NCI-H82 (cell line): ENCODE measurements at regions not wholly inside any gene's neighbourhood (a gene's known extent, or its start where the extent isn't known, plus 50 kb on each side); places are given as distances from the start of the nearest gene placed in this dataset.
"Not testable (repeated sequence)": the region's sequence is repeated elsewhere in the genome, so short reads cannot be mapped to it uniquely, and the experiment has no call there.

ENCODE experiments used
- DNase-seq: peaks from one replicate; lab custom pipeline; 2025; lab: John Stamatoyannopoulos, UW

DNA sequence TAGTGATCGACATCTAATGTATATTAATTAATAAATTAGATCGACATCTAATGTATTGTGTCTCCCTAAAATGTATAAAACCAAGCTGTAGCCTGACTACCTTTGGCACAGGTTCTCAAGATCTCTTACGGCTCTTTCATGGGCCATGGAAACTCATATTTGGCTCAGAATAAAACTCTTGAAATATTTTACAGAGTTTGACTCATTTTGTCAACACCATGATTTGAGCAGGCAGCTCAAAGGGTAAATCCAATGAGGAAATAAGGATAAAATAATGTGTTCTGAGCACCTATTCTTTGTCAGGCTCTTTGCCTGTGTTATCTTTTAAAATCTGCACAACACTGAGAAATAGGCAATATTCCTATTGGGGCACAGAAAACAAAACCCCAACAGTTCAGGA is 223.4 kb upstream of the DUSP10 start:
- no peak for DNase-seq

GRCh38 chr1:221963742-221964141 is 221.9 kb upstream of the DUSP10 start:
- no peak for DNase-seq

GRCh38 chr1:221962385-221962784 is 220.5 kb upstream of the DUSP10 start:
- no peak for DNase-seq

DNA sequence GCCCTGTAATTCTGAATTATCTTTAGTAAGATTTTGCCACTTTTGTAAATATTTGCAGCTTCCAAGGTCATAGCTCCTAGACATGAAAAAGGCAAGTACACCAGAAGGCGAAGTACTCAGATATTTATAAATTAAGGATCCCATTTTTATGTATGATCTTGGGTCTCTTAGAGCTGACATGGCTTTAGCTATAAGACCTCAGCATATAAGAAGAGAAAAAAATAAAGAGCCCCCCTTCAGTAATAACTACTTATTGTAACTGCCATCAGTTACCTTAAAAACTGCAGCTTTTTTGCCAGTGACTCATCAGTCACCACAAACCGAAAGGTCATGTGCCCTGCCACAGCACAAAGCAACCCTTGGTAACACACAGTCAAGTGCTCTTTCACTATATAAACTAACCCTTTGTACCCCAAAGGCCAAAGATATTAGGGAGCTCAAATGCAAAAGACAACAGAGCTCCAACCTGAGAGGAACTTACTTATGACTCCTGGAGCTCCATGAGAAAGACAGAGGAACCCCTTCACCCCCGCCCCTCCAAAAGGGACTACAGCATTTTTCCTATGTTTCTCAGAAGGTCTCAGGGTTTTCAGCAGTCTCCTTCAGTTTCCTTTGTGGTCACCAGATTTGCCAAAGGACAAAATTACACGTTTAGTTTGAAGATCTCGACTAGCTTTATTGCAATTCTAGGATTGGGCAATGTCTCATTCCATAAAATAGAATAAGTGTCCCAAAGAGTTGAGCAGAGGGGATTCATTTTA is 219.8 kb upstream of the DUSP10 start:
- DNase-seq: no peak

- DNase-seq: not testable (repeated sequence)
Observed at GRCh38 chr1:221958161-221958562, 216.3 kb upstream of the DUSP10 start.

DNA sequence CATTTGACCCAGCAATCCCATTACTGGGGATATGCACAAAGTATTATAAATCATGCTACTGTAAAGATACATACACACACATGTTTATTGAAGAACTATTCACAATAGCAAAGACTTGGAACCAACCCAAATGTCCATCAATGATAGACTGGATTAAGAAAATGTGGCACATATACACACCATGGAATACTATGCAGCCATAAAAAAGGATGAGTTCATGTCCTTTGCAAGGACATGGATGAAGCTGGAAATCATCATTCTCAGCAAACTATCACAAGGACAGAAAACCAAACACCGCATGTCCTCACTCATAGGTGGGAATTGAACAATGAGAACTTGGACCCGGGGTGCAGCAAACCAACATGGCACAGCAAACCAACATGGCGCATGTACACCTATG is 215.5 kb upstream of the DUSP10 start:
- not testable (repeated sequence) for DNase-seq

GRCh38 chr1:221949996-221950395 is 208.1 kb upstream of the DUSP10 start:
- DNase-seq: no peak

DNA sequence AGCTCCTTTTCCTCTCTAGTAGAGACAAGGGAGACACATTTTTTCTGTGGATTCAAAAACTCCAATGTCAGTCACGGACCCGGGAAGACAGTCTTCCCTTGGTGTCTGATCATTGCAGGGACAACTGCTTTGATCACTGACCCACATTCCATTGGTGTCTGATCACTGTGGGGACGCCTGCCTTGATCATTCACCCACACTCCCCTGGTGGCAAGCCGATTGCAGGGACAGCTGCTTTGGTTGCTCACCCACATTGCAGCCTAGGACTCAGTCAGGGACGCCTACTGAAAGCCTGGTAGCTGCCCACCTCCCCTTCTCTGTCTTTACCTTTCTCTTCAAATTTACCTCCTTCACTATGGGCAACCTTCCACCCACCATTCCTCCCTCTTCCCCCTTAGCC is 206.6 kb upstream of the DUSP10 start:
- DNase-seq: no peak

- peak; percentile 31 for DNase-seq
Observed at GRCh38 chr1:221947731-221948130, 205.8 kb upstream of the DUSP10 start.

DNA sequence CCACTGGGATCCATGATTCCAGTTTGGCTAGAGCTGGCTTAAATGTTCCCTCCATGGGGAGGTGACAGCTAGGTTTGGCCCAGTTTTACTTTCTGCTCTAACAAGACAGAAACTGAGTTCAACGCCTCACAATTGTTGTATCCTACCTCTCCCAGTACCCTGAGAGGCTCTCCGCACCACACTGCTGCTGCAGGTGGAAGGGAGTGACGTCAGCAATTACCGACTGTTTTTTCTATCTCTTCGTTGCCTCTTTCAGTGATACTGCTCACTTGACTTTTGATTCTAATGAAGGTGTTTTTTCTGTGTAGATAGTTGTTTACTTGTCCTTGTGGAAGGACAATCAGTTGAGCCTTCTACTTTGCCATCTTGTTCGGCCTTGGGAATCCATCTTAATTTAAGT is 204.9 kb upstream of the DUSP10 start:
- DNase-seq: no peak

DNA sequence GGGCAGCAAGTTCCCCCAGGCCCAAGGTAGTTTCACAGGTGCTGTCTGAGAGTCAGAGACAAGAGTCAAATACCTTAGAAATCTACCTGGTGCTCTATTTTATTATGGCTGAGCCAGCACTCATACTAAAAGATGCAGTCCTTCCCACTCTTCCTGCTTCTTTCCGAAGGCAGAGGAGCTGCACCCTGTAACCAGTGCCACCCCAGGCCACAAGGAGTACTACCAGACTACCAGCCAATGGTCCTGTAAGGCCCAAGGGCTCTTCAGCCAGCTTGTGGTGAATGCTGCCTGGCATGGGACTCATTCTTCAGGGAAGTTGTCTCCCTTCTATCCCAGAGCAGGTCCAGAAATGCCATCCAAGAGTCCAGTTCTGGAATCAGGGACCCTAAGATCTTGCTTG is 203.8 kb upstream of the DUSP10 start:
- no peak for DNase-seq

- no peak for DNase-seq
Observed at GRCh38 chr1:221944247-221944870, 202.5 kb upstream of the DUSP10 start.

GRCh38 chr1:221940631-221941030 is 198.7 kb upstream of the DUSP10 start:
- no peak for DNase-seq

DNA sequence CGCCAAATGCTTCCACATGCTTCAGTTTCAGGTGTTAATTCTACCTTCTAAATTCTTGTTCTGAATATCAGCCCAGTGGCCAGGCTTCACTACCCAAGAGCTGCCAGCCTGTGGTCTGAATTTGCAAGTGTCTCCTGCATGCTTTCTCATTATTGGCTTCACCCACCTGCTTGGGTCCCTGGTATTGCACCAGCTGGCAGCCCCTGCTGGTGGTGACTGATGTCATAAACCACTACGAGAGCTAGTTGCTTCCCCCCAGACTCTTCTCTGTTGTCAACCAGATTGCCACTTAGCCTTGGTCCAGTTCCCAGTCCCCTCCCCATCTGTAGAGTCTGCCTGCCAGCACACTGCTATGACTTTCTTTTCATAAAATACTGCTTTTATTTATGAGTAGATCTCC is 197.7 kb upstream of the DUSP10 start:
- DNase-seq: peak; percentile 52

DNA sequence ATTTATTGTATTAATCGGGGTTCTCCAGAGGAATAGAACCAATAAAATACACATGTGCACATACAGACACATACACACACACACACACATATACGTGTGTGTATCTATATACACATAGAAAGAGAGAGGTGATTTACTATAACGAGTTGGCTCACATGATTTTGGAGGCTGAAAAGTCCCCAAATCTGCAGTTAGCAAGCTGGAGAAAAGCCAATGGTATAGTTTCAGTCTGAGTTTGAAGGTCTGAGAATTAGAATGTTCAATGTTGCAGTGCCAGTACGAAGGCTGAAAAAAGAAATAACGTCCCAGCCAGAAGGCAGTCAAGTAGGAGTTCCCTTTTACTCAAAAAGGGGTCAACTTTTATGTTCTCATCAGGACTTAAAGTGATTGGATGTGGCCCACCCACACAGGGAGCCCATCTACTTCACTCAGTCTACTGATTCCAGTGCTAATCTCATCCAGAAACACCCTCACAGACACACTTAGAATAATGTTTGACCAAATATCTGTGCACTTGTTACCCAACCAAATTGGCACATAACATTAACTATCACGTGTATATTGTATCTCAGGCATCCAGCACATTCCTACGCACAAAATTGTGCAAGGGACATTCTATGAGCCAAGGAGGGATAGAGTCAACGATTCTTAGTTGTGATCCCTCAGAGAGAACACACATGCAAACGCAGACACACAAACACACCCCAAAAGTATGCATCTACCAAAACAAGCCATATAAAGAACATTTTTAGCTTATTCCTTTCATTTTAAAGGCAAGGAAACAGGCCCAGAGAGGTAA is 195.5 kb upstream of the DUSP10 start:
- DNase-seq: no peak

DNA sequence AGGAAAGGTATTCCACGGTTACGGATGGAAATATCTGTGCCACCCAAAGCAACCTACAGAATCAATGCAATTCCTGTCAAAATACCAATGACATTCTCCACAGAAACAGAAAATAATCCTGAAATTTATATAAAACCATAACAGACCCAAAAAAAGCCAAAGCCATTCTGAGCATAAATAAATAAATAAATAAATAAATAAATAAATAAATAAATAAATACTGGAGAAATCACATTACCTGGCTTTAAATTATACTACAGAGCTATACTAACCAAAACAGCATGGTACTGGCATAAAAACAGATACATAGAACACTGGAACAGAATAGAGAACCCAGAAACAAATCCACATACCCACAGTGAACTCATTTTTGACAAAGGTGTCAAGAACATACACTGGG is 191.9 kb upstream of the DUSP10 start:
- DNase-seq: no peak

- no peak for DNase-seq
Observed at GRCh38 chr1:221926441-221926840, 184.6 kb upstream of the DUSP10 start.

DNA sequence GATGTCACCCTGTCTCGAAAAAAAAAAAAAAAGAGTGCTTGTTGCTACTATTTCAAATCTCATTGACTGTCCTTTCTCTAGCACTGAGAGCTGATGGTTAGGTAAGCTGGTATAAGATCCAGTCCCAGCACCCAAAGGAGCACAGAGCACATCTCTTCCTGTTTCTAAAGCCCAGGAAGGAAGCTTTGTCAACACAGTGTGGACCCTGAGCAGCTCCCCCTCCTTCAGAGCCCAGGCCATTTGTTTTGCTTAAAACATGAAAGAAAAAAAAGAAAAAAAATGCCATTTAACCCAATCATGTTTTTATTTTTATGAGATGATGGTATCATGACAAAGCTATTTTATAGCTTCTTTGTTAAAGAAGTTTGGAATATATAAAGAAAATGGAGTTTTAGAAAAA is 184.1 kb upstream of the DUSP10 start:
- DNase-seq: no peak

DNA sequence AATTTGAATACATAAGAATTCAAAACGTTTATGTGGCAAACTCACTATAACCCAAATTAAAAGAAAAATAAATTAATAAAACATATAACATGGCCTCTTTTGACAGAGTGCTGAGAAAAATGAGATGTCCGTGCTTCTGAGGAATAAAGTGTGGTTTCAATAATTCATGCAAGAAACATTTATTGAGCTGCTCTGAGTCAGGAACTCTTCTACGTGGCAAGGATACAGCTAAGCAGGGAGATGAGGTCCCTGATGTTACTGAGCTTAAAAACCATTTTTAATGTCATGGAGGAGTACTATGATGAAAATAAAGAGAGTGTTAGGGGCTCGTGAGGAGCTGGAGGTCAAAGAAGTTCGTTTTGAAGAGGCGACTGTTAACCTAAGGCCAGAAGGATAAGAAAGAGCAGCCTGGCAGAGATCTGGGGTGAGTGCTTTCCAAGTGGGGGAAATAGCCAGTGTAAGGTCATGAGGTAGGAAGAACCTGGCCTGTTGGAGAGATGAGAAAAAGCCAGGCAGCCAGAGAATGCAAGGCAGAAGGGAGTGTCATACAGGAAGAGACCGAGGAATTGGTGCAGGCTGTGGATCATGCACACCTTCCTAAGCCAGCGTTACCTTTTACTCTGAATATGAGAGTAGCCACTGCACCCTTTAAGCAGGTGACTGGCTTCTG is 182.2 kb upstream of the DUSP10 start:
- DNase-seq: no peak

DNA sequence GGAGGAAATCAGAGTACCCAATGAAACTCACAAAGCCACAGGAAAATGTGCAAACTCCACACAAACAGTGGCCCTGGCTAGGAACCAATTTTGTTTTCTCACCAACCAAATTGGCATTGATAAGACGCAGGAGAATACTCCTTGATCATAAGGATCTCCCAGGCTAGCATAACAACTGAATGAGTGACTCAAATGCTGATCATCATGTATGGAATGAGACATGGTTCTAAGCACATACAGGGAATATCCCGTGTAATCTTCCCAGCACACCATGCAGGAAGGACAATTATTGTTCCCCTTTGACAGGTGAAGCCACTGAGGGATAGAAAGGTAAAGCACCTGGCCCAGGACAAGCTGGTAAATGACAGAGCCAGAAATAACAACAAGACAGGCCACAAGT is 180.0 kb upstream of the DUSP10 start:
- no peak for DNase-seq

- no peak for DNase-seq
Observed at GRCh38 chr1:221919743-221920142, 177.9 kb upstream of the DUSP10 start.

GRCh38 chr1:221919341-221919740 is 177.5 kb upstream of the DUSP10 start:
- DNase-seq: no peak

GRCh38 chr1:221916176-221916575 is 174.3 kb upstream of the DUSP10 start:
- no peak for DNase-seq
